Amygdala (tissue), 56 donors: ENCODE measurements at regions not wholly inside any gene's neighbourhood (a gene's known extent, or its start where the extent isn't known, plus 50 kb on each side); places are given as distances from the start of the nearest gene placed in this dataset.
"Not testable (repeated sequence)": the region's sequence is repeated elsewhere in the genome, so short reads cannot be mapped to it uniquely, and the experiment has no call there.

Source experiments
- DNase-seq, 56 donors: peaks; one replicate each; lab custom pipeline; 2025; lab: John Stamatoyannopoulos, UW

DNA sequence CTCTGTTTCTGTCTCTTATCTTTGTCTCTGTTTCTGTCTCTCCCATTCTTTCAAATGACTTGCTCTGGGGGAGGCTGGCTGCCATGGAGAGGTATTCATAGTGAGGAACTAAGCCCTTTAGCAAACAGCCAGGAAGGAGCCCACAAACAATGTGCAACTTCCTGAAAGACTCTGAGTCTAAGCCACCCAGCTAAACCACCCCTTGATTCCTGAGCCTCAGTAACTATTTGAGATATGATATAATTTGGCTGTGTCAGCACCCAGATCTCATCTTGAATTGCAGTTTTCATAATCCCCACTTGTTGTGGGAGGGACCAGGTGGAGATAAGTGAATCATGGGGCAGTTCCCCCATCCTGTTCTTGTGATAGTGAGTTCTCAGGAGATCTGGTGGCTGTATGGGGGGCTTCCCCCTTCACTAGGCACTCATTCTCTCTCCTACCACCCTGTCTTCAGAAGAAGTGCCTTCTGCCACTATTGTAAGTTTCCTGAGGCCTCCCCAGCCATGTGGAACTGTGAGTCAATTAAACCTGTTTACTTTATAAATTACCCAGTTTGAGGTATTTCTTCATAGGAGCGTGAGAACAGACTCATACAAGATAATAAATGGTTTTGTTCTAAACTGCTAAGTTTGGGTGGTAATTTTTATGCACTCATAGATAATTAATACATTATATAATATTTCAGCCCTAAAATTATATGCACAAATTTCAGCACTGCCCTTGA lies 121.2 kb upstream of the FOXP2 start:
- DNase-seq = no peak

DNA sequence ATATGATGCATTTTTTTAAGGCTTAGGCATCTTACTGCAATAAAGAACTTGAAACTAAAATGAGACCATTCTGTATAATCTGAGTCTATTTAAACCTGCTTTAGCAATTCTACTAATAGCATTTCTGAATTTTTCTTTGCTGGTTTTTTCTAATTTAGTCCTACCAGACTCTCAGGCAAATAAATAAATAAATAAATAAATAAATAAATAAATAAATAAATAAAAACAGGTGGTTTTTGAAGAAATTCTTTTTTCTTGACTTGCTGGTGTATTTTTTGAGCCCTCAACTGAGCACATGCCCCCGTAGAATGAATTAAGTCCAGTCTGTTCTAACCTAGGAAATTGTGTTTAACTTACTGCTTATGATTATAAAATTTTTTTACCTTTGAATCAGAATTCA lies 134.7 kb upstream of the FOXP2 start:
- no peak for DNase-seq

DNA sequence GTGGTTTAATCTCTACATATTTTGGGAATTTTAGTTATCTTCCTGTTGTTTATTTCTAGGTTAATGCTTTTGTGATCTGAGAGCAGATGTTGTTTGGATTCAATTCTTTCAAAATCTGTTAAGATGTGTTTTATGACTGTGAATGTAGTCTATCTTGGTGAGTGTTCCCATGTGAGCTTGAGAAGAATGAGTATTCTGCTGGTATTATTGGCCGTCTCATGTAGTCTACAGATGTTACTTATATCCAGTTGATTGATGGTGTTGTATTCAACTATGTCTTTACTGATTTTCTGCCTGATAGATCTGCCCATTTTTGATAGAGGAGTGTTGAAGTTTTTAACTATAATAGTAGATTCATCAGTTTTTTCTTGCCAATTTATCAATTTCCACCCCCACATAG lies 141.4 kb upstream of the FOXP2 start:
- no peak for DNase-seq

DNA sequence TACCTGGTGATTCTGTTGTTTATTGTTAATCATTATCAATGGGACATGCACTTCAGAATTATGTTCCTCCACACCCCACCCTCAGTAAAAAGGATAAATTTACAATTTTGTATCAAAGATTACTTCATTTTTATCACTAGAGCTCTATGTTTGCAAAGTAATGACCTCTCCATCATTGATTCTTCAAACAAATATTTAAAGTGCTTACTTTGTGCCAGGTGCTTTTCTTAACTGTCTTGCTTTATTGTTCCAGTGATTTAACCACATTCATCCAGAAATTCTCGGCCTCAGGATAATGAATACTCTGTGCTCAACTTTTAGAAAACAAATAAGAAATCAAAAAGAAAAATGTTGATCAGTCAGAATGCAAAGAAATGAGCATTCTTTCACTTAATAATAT lies 144.9 kb upstream of the FOXP2 start:
- DNase-seq = no peak

DNA sequence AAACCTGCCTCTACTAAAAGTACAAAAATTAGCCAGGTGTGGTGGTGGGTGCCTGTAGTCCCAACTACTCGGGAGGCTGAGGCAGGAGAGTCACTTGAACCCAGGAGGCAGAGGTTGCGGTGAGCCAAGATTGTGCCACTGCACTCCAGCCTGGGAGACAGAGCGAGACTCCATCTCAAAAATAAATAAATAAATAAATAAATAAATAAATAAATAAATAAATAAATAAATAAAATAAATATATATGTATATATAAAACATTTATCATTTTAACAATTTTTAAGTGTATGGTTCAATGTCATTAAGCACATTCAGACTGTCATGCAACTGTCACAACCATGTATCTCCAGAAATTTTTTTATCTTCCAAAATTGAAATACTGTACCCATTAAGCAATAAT lies 147.1 kb upstream of the FOXP2 start:
- not testable (repeated sequence) for DNase-seq

DNA sequence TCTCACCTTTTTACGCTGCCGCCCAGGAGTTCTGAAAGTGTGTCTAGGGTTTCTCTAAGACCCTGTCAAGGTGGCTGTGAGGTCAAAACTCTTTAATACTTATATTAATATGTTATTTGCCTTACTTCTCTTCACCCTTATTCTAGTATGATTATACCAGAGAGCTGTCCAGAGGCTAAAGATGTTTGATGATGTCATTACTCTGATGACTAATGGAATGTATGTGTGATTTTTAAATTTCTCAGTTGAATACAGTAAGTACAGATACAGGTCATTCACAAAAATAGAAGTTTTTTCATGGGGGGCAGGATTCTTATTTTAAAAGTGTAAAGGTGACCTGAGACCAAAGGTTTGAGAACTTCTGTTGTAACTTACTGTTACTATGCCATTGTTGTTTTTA lies 150.6 kb upstream of the FOXP2 start:
- no peak for DNase-seq

DNA sequence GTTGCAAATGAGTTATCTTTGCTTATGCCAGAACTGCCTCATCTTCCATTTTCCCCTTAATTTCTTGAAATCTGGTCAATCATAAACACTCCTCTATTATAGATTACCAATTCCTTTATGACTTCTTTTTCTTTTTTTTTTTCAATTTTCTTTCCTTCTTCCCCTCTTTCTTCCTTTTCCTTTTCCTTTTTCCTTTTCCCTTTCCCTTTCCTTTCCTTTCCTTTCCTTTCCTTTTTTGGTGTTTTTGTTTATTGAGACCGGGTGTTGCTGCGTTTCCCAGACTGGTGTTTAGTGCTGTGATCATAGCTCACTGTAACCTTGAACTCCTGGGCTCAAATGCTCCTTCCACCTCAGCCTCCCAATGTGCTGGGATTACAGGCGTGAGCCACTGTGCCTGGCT lies 151.4 kb upstream of the FOXP2 start:
- no peak for DNase-seq

DNA sequence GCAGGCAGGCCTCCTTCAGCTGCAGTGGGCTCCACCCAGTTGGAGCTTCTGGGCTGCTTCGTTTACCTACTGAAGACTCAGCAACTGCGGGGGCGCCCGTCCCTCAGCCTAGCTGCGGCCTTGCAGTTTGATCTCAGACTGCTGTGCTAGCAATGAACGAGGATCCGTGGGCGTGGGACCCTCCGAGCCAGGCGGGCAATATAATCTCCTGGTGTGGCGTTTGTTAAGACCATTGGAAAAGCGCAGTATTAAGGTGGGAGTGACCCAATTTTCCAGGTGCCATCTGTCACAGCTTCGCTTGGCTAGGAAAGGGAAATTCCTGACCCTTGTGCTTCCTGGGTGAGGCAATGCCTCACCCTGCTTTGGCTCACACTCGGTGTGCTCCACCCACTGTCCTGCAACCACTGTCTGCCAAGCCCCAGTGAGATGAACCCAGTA lies 159.2 kb upstream of the FOXP2 start:
- DNase-seq = no peak

DNA sequence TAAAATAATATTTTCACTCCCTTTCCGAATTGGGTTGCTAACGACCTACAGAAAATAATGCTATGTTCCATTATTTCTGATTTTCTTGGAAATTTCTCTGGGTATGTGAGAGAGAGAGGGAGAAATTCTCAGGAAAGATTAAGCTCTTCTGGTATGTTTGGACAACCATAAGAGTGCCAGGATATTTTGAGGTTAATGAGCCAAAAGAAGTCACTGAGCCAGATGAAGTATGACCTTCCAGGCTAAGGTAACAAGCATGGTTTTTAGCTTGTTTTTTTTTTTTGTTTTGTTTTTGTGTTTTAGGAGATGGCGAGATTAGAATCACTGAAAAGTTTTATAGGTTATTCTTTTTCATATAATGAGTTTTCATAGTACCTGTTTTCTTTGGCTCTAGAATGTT lies 171.0 kb upstream of the FOXP2 start:
- no peak for DNase-seq

DNA sequence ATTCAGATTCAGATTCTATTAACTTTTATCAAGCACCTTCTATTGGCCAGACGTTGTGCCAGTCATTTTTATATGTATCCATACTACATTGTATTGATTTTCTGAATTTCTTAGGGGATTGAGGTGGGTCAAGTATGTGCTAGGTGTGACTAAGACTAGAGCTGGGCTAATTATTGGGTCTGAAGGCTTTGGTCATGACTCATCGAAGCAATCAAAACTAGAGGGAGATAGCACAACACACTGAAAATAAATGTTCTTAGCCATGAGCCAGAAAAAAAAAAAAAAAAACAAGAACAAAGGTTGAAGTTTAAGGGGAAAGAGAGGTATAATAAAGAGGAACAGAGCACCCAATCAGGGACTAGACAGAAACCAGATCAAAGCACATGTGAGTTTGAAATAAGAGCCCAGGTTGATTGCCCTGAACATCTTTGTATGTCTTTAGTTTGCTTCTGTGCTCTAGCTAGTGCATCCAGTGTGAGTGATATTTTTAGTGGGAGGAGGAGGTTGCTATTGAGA lies 171.6 kb upstream of the FOXP2 start:
- no peak for DNase-seq

DNA sequence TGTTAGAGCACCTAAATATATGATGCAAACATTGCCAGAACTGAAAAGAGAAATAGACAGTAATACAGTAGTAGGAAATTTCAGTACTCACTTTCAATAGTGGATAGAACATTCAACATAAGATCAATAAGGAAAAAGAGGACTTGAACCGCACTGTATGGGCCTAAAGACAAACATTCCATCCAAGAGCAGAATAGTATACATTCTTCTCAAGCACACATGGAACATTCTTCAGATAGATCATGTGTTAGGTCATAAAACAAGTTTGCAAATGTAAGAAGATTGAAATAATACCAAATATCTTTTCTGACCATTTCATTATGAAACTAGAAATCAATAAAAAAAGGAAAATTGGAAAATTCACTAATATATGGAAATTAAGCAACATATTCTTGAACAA lies 185.4 kb upstream of the FOXP2 start:
- no peak for DNase-seq

DNA sequence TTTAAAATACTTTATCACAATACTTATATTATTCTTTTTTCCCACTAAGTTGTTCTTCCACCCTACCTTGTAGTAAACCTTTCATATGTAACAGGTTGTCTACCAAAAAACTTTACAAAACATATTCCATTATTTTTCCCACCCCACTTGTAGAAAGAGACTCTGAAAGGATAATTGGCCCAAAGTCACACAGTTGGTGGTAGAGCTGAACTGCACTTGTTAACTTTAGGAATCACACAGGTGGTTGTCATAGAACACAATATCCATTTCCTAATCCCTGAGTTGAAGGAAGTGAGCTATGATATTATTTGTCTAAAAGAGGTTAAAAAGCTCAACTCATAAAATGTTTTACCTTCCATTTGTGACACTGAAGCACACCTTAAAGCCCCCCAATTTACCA lies 188.8 kb upstream of the FOXP2 start:
- DNase-seq = no peak

DNA sequence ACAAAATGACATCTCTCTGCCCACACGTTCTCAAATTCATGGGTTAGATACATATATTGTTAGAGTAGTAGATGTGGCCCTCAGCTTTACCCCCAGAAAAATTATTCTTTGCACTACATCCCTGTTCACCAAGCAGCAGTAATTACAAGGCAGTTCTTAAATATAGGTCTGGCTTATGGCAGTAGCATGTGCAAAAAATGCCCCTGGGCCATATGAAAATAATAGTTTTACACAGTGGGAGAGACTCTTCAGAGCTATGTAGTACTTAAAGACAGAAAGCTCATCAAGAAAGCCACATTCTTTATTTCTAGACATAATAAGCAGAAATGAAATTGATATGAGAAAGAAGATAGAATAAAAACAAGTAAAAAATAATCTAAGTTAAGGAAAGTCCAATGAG lies 196.3 kb upstream of the FOXP2 start:
- DNase-seq = no peak

DNA sequence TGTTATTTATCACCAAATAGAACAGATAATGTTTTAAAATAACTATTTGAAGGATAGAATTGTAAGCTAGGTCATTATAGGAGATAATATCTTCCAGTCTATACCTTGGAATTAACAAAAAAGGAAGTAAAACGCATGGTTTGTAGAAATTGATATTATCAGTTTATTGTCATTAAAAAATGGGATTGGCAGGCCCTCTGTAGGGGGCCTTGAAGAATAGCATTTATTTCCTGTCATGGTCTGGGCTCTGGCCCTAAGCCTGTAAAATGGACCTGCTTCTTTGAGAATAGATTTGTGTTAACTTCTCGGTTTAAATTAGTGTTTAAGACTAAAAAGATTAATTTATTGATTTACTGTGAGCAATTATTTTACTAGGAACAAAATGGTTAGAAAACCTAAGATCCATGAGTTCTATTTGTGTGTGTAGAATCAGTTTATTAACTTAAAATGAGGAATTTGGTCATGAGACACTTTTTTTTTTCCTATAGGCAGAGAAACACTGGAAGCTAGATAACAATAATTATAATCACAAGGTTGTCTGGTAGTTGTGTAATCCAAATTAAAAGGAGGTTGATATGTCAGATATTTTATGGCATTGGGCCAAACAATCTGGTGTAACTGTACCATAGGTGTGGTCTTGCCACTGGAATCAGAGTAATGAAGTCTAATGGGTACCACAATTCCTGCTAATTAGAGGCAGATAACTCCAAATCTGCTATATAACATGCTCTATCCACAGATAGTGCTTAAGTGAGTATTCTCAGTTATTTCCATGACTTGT lies 197.4 kb upstream of the FOXP2 start:
- DNase-seq = no peak

DNA sequence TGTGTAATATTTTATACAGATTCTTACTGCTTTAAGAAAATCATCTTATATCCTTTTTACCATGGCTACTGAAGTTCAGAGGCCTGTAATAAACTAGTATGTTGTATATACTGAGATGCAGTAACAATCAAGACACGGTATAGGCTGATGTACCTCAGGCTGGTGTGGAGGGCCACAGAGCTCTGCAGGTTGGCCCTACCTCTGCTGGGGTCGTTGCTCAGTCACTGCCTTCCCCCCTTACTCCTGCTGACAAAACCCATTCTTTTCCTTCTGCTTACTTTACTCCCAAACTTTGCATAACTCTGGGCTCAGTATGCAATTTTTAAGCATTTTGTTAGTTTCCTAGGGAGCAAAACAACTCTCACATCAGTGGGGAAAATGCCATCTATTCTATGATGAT lies 200.1 kb upstream of the FOXP2 start:
- no peak for DNase-seq

DNA sequence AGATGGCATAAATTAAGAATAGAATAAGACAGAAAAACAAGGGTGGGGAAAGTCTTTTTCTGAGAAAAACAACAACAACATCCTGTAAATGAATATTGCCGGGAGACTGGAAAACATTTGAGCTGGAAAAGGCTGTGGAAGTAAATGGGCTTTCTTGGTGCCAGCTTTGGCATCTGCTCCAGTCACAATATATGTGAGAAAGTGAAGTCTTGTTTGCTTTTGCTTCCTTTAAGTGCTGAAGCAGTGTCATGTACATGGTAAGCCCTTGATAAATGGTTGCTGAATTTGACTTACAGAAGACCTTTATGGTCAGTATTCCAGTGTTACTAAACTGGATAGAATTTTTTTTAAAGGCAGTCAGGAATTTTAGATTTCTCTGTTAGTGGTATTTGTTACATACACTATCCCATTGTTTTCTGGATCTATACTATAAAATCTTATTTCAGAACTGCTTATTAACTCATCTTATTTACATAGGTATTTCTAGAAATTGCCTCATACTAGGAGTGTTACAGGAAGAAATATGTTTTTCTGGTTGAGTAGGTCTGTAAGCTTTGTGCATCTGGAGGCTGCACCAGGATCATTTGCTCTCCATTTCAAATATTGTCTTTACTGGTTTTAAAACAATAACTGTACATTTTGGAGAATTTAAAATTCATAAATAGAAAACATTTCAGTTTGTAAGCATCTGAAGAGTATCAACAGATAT lies 201.7 kb upstream of the FOXP2 start:
- no peak for DNase-seq

DNA sequence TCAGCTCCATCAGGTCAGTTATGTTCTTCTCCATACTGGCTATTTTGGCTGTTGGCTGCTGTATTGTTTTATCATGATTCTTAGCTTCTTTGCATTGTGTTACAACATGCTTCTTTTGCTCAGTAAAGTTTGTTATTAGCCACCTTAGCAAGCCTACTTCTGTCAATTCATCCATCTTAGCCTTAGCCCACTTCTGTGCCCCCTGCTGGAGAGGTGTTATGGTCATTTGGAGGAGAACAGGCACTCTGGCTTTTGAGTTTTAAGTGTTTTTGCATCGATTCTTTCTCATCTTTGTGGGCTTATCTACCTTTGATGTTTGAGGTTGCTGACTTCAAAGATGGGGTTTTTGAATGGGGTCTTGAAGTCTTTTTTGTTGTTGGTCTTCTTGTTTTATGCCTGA lies 204.6 kb upstream of the FOXP2 start:
- no peak for DNase-seq

DNA sequence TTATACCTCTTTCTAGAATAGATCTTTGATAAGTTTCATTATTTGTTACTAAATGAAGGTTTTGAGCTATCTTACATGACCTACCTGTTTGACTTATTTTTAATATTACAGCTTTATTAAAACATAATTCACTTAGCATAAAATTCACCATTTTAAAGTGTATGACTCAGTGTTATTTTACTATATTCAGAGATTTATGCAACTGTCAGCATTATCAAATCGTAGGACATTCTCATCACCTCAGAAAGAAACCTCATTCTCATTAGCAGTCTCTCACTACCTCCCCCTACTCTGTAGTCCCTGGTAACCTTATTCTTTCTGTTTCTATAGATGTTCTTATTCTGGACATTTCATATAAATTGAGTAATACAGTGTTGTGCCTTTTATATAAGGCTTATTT lies 207.9 kb upstream of the FOXP2 start:
- DNase-seq = no peak

DNA sequence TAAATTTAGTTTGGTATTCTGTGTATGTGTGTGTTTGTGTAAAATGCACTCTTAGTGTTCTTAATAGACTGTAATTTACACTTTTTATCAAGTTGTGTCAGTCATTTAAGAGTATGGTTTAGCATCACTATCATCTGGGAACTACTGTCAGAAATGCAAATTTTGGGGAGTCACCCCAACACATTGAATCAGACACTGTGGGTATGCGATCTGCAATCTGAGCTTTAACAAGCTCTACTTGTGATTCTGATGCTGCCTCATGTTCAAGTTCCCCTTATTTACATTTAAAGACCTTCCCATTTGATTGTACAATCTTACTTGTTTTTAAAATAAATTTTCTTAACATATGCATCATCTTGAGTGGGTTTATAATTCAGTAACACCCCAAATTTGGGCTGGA lies 218.1 kb upstream of the FOXP2 start:
- no peak for DNase-seq

DNA sequence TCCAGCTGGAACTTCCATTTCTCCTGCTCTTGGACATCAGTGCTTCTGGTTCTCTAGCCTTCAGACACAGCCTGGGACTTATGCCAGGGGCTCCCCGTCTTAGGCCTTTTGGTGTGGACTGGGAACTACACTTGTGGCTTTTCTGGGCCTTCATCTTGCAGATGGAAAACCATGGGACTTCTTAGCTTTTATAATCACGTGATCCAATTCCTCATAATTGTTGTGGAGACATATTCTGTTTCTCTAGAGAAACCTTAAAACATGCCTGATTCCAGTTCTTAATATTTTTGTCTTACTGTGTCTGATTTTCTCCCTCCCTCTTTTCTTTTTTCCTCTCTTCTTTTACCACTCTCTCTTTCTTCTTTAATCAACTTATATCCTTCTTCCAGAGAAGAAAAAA lies 224.2 kb upstream of the FOXP2 start:
- DNase-seq = no peak

DNA sequence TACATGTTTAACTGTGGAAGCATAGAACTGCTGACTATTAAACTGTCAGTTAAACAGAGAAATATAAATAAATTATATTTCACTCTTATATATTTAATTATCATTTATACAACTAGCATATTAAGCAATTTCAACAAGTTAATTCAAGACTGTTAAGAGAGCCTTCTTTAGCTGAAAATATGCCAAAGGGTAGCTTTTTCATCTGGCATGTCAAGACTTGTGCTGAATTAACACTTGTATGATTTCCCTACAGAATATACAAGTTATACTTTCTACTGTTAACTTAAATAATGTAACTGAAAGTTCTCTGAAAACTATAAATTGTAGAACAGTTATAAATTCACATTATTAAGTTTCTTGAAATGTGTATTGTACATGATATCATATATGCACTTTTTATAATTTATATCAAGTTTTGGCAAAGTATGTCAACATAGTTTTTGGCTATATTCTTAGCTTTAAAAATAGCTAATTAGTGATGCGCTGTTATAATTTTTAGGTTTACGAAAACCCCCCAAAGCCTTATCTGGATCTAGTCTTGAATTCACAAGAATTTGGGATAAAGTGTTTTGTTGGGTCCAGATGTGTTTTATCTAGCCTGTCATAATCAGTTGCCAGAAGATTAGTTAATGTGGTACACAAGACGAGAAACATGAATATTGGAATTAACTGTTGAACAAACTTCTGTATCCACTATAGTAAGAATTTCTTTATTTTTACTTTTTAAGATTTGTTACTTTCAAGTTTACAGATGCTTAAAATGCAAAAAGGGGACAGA lies 231.1 kb upstream of the FOXP2 start:
- DNase-seq = no peak
